ENCODE measurements at regions not wholly inside any gene's neighbourhood (a gene's known extent, or its start where the extent isn't known, plus 50 kb on each side); places are given as distances from the start of the nearest gene placed in this dataset.

GRCh38 chr7:101681170-101682007 lies 52.3 kb upstream of the MYL10 start:
- no peak for TF ChIP-seq CTCF (conservative IDR thresholded peaks at IDR 0.05; ENCODE audit: low read depth, low read length)
- no peak for TF ChIP-seq EZH2phosphoT487 (IDR thresholded peaks at IDR 0.05; ENCODE audit: borderline replicate concordance, low read length)
